GM12878 (cell line): ENCODE measurements at regions not wholly inside any gene's neighbourhood (a gene's known extent, or its start where the extent isn't known, plus 50 kb on each side); places are given as distances from the start of the nearest gene placed in this dataset.

Source experiments
- CBX5 ChIP-seq: sonication (generic); IDR thresholded peaks from 2 replicates; pipeline ENCODE4 v1.6.1; 2016; ENCODE audit warnings: low read depth, moderate library complexity, mild to moderate bottlenecking, inconsistent platforms
- CTCF ChIP-seq, 3 experiments: IDR thresholded peaks in 2 of 3; conservative IDR thresholded peaks in 1 of 3; 2 replicates each; pipeline ENCODE4 v1.5.1; 2011; ENCODE audit warnings: low read depth in 3 of 3, low read length in 3 of 3, mild to moderate bottlenecking in 3 of 3, control low read depth in 2 of 3, moderate library complexity in 2 of 3, inconsistent platforms in 1 of 3, mixed read lengths in 1 of 3; ENCODE audit not compliant: control insufficient read depth in 2 of 3, insufficient read depth in 1 of 3; ENCODE audit errors: extremely low read depth in 1 of 3
- E2F8 ChIP-seq: fragments of 450-650 bp; IDR thresholded peaks from 2 replicates; pipeline ENCODE4 v1.6.1; 2018; ENCODE audit warnings: mild to moderate bottlenecking, low read depth, moderate library complexity; ENCODE audit not compliant: partially characterized antibody
- E4F1 ChIP-seq: fragments of 450-650 bp; IDR thresholded peaks from 2 replicates; pipeline ENCODE4 v1.6.1; 2018; ENCODE audit warnings: borderline replicate concordance, mild to moderate bottlenecking; ENCODE audit not compliant: partially characterized antibody
- EZH2 ChIP-seq: IDR thresholded peaks from 2 replicates; pipeline ENCODE4 v1.6.1; 2012; ENCODE audit warnings: low read depth, mild to moderate bottlenecking, control low read depth, inconsistent platforms, low read length, borderline replicate concordance; ENCODE audit not compliant: control insufficient read depth
- KDM1A ChIP-seq: fragments of 200-600 bp; sonication (generic); IDR thresholded peaks from 2 replicates; pipeline ENCODE4 v1.6.1; 2016; ENCODE audit warnings: borderline replicate concordance
- MAX ChIP-seq: IDR thresholded peaks from 2 replicates; pipeline ENCODE4 v1.6.1; 2012; ENCODE audit warnings: low read depth, low read length, improper control_type of control experiment
- MLLT1 ChIP-seq: fragments of 450-650 bp; IDR thresholded peaks from 2 replicates; pipeline ENCODE4 v1.6.1; 2016; ENCODE audit warnings: mild to moderate bottlenecking
- POLR2AphosphoS5 ChIP-seq: IDR thresholded peaks from 2 replicates; pipeline ENCODE4 v1.6.1; 2011; ENCODE audit warnings: mild to moderate bottlenecking, low read length, inconsistent platforms
- SPI1 ChIP-seq: IDR thresholded peaks from 2 replicates; pipeline ENCODE4 v1.6.1; 2011; ENCODE audit warnings: low read depth, mild to moderate bottlenecking, low read length, moderate library complexity, borderline replicate concordance; ENCODE audit not compliant: insufficient read depth
- SREBF2 ChIP-seq: IDR thresholded peaks from 2 replicates; pipeline ENCODE4 v1.6.1; 2012; ENCODE audit warnings: mild to moderate bottlenecking, low read length
- USF2 ChIP-seq: IDR thresholded peaks from 2 replicates; pipeline ENCODE4 v1.6.1; 2011; ENCODE audit warnings: low read depth, low read length, improper control_type of control experiment, borderline replicate concordance
- ZBTB33 ChIP-seq: fragments of 450-650 bp; IDR thresholded peaks from 2 replicates; pipeline ENCODE4 v1.6.1; 2017; ENCODE audit warnings: mild to moderate bottlenecking
- ZNF274 ChIP-seq: IDR thresholded peaks from one replicate; pipeline ENCODE4 v1.8.0; 2011; ENCODE audit not compliant: insufficient read length, insufficient read depth

GRCh38 chr9:97756991-97757390, 59.9 kb upstream of the XPA start:
- TF ChIP-seq KDM1A (no peak), E4F1 (no peak), CTCF (IDR thresholded peaks at IDR 0.05 in 2 of 3, conservative IDR thresholded peaks at IDR 0.05 in 1 of 3; ENCODE audit: control insufficient read depth in 2 of 3, extremely low read depth in 1 of 3, insufficient read depth in 1 of 3, low read depth in 3 of 3, low read length in 3 of 3) (no peak), MAX (no peak), EZH2 (no peak), E2F8 (no peak), SPI1 (no peak), ZNF274 (no peak), SREBF2 (no peak), POLR2AphosphoS5 (no peak), ZBTB33 (no peak), CBX5 (no peak), MLLT1 (no peak), USF2 (no peak)
